ENCODE measurements at regions not wholly inside any gene's neighbourhood (a gene's known extent, or its start where the extent isn't known, plus 50 kb on each side); places are given as distances from the start of the nearest gene placed in this dataset.

DNA sequence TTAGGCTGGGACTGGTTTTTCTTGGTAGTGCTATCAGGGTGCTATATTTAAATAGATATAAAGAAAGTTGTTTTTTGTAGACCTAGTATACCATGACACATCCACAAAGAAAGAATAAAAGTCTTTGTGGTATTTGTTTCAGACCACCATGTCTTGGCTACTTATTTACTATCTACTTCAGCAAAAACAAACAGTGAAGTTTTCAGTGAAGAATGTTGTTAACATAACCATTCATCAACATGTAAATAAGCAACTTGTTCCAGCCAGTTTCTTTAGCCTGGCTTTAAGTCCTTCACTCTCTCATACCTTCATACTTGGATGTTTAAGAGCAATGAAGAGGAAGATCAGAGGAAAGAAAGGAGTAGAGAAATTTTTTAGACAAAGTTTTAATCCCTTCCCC, 624.1 kb downstream of the CD109 start:
- Histone ChIP-seq H3K4me1 (no peaks in the 10 kb centered on the region), H3K36me3 (no peaks in the 10 kb centered on the region), H3K27ac (no peak overlapping the region), H3K4me3 (no peak overlapping the region), H3K27me3 (no peaks in the 10 kb centered on the region), H3K9me3 (no peaks in the 10 kb centered on the region)
- no peak for DNase-seq
- intact Hi-C loops (cut with DNase I; ENCODE audit: low total_unique reads) = no loop called here
- TF ChIP-seq, protein P1, sequence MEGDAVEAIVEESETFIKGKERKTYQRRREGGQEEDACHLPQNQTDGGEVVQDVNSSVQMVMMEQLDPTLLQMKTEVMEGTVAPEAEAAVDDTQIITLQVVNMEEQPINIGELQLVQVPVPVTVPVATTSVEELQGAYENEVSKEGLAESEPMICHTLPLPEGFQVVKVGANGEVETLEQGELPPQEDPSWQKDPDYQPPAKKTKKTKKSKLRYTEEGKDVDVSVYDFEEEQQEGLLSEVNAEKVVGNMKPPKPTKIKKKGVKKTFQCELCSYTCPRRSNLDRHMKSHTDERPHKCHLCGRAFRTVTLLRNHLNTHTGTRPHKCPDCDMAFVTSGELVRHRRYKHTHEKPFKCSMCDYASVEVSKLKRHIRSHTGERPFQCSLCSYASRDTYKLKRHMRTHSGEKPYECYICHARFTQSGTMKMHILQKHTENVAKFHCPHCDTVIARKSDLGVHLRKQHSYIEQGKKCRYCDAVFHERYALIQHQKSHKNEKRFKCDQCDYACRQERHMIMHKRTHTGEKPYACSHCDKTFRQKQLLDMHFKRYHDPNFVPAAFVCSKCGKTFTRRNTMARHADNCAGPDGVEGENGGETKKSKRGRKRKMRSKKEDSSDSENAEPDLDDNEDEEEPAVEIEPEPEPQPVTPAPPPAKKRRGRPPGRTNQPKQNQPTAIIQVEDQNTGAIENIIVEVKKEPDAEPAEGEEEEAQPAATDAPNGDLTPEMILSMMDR (IDR thresholded peaks at IDR 0.05) = no peak

DNA sequence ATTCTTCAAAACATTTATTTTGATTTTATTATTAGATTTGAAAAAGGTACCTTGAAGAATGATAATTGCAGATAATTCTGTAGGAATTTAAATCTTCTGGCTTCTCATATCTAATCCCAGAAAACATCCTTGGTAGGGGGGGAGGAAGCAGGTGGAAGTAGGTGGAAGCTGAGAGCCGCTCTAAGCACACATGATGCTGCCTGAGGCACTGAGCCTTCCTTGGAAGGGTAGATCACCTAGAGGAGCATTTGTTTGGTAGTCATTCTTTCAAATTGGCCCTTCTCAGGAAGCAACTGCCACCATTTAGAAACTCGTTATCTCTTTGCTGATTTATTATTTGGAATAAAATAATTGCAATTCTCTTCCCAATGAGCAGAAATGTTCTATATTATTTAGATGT, 623.3 kb downstream of the CD109 start:
- DNase-seq = no peak
- no peaks in the 10 kb centered on the region for H3K9me3 ChIP-seq
- no peaks in the 10 kb centered on the region for H3K4me1 ChIP-seq
- TF ChIP-seq, protein P1 (IDR thresholded peaks at IDR 0.05) = no peak
- H3K27me3 ChIP-seq = no peaks in the 10 kb centered on the region
- intact Hi-C loops (cut with DNase I; ENCODE audit: low total_unique reads) = no loop called here
- no peaks in the 10 kb centered on the region for H3K36me3 ChIP-seq
- no peak overlapping the region for H3K27ac ChIP-seq
- H3K4me3 ChIP-seq = no peak overlapping the region

DNA sequence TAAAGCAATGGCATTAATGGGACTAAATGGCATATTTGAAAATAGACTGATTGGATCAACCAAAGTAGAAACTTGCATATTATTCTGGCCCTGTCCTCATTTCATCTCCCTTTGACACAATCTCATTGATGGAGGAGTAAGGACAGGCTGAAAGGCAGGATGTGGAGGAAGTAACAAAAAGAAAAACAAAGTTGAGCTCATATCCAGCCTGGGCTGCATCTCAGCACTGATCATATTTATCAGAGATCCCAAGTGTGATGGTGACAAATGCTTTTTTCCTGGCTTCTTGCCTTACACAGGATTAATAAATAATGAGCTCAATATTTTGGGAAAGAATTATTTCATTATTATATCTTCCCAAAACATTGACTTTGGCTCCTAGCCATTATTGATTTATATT, 622.7 kb downstream of the CD109 start:
- Histone ChIP-seq H3K9me3 (no peaks in the 10 kb centered on the region), H3K4me3 (no peak overlapping the region), H3K36me3 (no peaks in the 10 kb centered on the region), H3K27me3 (no peaks in the 10 kb centered on the region), H3K27ac (no peak overlapping the region), H3K4me1 (no peaks in the 10 kb centered on the region)
- TF ChIP-seq, protein P1 (IDR thresholded peaks at IDR 0.05) = no peak
- intact Hi-C loops (cut with DNase I; ENCODE audit: low total_unique reads) = no loop called here
- no peak for DNase-seq

DNA sequence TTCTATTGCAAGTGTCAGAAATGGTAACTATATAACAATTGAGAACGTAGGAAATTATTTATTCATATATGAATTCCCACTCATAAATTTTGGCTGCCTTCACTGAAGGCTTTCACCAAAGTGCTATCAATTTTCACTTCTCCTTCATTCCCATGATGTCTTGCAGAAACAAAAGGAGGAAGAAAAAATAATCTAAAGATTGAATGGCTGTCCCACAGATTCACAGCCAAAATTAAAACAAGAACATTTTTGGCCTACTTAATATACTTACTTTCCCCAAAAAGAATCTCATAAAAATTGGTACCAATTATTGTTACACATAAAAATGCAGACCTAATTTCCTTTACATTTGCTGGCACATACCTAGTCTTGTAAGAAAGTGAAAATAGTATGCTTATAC, 616.1 kb downstream of the CD109 start:
- Histone ChIP-seq H3K36me3 (no peaks in the 10 kb centered on the region), H3K27ac (no peak overlapping the region), H3K4me1 (no peaks in the 10 kb centered on the region), H3K4me3 (no peak overlapping the region), H3K9me3 (no peaks in the 10 kb centered on the region), H3K27me3 (no peaks in the 10 kb centered on the region)
- intact Hi-C loops (cut with DNase I; ENCODE audit: low total_unique reads) = no loop called here
- TF ChIP-seq, protein P1 (IDR thresholded peaks at IDR 0.05) = no peak
- no peak for DNase-seq

DNA sequence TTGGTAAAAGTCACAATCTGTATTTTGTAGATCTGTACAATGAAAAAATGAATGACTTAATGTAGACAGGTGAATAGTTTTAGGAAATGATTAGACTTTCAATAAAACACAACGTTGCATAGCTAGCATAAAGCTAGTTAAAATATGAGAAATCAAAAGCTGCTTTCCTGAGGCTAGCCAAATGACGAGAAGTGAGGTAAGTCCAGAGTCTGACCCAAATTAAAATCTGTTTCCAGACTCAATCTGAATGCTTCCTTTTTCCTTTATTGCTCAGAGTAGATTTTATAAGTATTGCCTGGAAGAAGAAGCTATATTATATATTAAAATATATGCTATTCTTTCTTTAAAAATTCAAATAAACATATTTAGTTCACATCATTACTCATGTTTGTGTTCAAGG, 615.4 kb downstream of the CD109 start:
- intact Hi-C loops (cut with DNase I; ENCODE audit: low total_unique reads) = no loop called here
- no peaks in the 10 kb centered on the region for H3K4me1 ChIP-seq
- no peak for DNase-seq

DNA sequence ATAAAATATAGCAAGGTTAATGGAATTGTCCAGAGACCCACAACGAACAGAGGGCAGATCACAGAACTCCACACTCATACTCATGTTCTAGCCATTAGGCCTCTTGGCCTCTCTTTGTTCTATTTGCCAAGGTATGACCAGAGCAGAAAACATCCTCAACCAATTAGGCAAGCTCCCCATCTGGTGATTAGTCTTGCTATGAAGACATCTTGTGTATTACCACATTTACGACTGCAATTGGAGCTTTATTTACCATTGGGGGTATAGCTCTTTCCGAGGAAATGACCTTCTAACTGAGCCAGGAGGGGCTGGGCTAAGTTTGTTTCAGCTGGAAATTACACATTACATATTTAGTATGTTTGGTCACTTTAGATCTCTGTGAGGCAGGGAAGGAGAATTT, 593.9 kb downstream of the CD109 start:
- H3K4me3 ChIP-seq = no peak overlapping the region
- intact Hi-C loops (cut with DNase I; ENCODE audit: low total_unique reads) = no loop called here
- no peaks in the 10 kb centered on the region for H3K27me3 ChIP-seq
- no peaks in the 10 kb centered on the region for H3K36me3 ChIP-seq
- H3K27ac ChIP-seq = no peak overlapping the region
- no peak for DNase-seq
- TF ChIP-seq, protein P1 (IDR thresholded peaks at IDR 0.05) = no peak
- H3K4me1 ChIP-seq = no peaks in the 10 kb centered on the region
- no peaks in the 10 kb centered on the region for H3K9me3 ChIP-seq

More for the DNA sequence above, 615.4 kb downstream of the CD109 start:
- H3K27ac ChIP-seq = no peak overlapping the region
- no peaks in the 10 kb centered on the region for H3K9me3 ChIP-seq
- no peaks in the 10 kb centered on the region for H3K27me3 ChIP-seq
- TF ChIP-seq, protein P1 (IDR thresholded peaks at IDR 0.05) = no peak
- no peaks in the 10 kb centered on the region for H3K36me3 ChIP-seq
- H3K4me3 ChIP-seq = no peak overlapping the region
